ENCODE measurements at regions not wholly inside any gene's neighbourhood (a gene's known extent, or its start where the extent isn't known, plus 50 kb on each side); places are given as distances from the start of the nearest gene placed in this dataset.

- TF ChIP-seq POLR2AphosphoS5 (IDR thresholded peaks at IDR 0.05; ENCODE audit: insufficient read depth, low read depth, low read length) (no peak), CTCF (IDR thresholded peaks at IDR 0.05; ENCODE audit: extremely low read depth in 1 of 2, insufficient read depth in 1 of 2, low read depth in 1 of 2, low read length in 2 of 2) (no peak), GATA2 (IDR thresholded peaks at IDR 0.05; ENCODE audit: insufficient read depth, insufficient read length, low read depth, low read length) (no peak), EZH2 (IDR thresholded peaks at IDR 0.05; ENCODE audit: borderline replicate concordance, low read depth, low read length, severe bottlenecking) (no peak), MAX (IDR thresholded peaks at IDR 0.05; ENCODE audit: insufficient read depth, insufficient read length) (no peak)
Observed at GRCh38 chr10:7006566-7006965, 404.3 kb downstream of the SFMBT2 start.
